ENCODE measurements at regions not wholly inside any gene's neighbourhood (a gene's known extent, or its start where the extent isn't known, plus 50 kb on each side); places are given as distances from the start of the nearest gene placed in this dataset.

- TF ChIP-seq, protein P1, sequence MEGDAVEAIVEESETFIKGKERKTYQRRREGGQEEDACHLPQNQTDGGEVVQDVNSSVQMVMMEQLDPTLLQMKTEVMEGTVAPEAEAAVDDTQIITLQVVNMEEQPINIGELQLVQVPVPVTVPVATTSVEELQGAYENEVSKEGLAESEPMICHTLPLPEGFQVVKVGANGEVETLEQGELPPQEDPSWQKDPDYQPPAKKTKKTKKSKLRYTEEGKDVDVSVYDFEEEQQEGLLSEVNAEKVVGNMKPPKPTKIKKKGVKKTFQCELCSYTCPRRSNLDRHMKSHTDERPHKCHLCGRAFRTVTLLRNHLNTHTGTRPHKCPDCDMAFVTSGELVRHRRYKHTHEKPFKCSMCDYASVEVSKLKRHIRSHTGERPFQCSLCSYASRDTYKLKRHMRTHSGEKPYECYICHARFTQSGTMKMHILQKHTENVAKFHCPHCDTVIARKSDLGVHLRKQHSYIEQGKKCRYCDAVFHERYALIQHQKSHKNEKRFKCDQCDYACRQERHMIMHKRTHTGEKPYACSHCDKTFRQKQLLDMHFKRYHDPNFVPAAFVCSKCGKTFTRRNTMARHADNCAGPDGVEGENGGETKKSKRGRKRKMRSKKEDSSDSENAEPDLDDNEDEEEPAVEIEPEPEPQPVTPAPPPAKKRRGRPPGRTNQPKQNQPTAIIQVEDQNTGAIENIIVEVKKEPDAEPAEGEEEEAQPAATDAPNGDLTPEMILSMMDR (conservative IDR thresholded peaks at IDR 0.05; ENCODE audit: low read length): no peak
- no peak for TF ChIP-seq EZH2phosphoT487 (IDR thresholded peaks at IDR 0.05; ENCODE audit: borderline replicate concordance)
Observed at GRCh38 chr18:34039201-34039600, 185.5 kb downstream of the NOL4 start.

All from Loucy (cell line).